H1 (cell line): ENCODE measurements at regions not wholly inside any gene's neighbourhood (a gene's known extent, or its start where the extent isn't known, plus 50 kb on each side); places are given as distances from the start of the nearest gene placed in this dataset.

Experiments
- CBX8 ChIP-seq: fragments of 300-800, 300-1000 bp; sonication (generic); IDR thresholded peaks from 2 replicates; pipeline ENCODE4 v1.7.1; 2016; ENCODE audit warnings: low read depth, low read length, borderline replicate concordance
- CREB1 ChIP-seq: IDR thresholded peaks from 2 replicates; pipeline ENCODE4 v1.6.1; 2012; ENCODE audit warnings: inconsistent platforms
- HDAC6 ChIP-seq: IDR thresholded peaks from one replicate; pipeline ENCODE4 v1.7.1; 2012; ENCODE audit warnings: low read depth, mild to moderate bottlenecking, inconsistent platforms, low read length, moderate library complexity
- TF ChIP-seq, protein P1 (sequence below): fragments of 300-600 bp; sonication (generic); IDR thresholded peaks from 2 replicates; pipeline ENCODE4 v1.7.1; 2012; ENCODE audit warnings: low read length, moderate library complexity, mild to moderate bottlenecking, inconsistent platforms; ENCODE audit not compliant: insufficient replicate concordance
- TF ChIP-seq, protein P2 (sequence below), 3 experiments: IDR thresholded peaks; 1 replicate in 2 of 3; 2 replicates in 1 of 3; pipeline versions ENCODE4 v1.5.1 to v1.6.1; 2011; ENCODE audit warnings: low read length in 3 of 3, mild to moderate bottlenecking in 3 of 3, inconsistent platforms in 2 of 3, low read depth in 1 of 3, moderate library complexity in 1 of 3; ENCODE audit not compliant: insufficient read depth in 1 of 3; ENCODE audit errors: control extremely low read depth in 1 of 3

DNA sequence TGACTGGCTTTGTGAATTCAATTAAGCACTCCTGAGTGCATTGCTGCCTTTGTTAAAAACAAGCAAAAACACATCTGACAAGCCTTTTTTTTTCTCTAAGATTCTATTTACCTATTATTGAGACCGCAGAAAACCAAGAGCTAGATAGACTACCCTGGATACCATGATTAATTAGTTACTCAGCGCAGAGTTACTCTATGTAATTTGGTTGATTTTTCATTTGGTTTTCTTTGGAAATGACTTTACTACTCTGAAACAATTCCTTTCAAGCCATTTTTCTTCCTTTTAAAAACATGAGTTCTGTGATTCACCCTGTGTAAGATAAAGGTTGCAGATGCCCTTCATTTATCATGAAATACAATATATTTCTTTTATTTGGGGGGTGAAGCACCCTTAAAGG lies 421.6 kb upstream of the PIK3R1 start (continued):
- TF ChIP-seq, protein P1, sequence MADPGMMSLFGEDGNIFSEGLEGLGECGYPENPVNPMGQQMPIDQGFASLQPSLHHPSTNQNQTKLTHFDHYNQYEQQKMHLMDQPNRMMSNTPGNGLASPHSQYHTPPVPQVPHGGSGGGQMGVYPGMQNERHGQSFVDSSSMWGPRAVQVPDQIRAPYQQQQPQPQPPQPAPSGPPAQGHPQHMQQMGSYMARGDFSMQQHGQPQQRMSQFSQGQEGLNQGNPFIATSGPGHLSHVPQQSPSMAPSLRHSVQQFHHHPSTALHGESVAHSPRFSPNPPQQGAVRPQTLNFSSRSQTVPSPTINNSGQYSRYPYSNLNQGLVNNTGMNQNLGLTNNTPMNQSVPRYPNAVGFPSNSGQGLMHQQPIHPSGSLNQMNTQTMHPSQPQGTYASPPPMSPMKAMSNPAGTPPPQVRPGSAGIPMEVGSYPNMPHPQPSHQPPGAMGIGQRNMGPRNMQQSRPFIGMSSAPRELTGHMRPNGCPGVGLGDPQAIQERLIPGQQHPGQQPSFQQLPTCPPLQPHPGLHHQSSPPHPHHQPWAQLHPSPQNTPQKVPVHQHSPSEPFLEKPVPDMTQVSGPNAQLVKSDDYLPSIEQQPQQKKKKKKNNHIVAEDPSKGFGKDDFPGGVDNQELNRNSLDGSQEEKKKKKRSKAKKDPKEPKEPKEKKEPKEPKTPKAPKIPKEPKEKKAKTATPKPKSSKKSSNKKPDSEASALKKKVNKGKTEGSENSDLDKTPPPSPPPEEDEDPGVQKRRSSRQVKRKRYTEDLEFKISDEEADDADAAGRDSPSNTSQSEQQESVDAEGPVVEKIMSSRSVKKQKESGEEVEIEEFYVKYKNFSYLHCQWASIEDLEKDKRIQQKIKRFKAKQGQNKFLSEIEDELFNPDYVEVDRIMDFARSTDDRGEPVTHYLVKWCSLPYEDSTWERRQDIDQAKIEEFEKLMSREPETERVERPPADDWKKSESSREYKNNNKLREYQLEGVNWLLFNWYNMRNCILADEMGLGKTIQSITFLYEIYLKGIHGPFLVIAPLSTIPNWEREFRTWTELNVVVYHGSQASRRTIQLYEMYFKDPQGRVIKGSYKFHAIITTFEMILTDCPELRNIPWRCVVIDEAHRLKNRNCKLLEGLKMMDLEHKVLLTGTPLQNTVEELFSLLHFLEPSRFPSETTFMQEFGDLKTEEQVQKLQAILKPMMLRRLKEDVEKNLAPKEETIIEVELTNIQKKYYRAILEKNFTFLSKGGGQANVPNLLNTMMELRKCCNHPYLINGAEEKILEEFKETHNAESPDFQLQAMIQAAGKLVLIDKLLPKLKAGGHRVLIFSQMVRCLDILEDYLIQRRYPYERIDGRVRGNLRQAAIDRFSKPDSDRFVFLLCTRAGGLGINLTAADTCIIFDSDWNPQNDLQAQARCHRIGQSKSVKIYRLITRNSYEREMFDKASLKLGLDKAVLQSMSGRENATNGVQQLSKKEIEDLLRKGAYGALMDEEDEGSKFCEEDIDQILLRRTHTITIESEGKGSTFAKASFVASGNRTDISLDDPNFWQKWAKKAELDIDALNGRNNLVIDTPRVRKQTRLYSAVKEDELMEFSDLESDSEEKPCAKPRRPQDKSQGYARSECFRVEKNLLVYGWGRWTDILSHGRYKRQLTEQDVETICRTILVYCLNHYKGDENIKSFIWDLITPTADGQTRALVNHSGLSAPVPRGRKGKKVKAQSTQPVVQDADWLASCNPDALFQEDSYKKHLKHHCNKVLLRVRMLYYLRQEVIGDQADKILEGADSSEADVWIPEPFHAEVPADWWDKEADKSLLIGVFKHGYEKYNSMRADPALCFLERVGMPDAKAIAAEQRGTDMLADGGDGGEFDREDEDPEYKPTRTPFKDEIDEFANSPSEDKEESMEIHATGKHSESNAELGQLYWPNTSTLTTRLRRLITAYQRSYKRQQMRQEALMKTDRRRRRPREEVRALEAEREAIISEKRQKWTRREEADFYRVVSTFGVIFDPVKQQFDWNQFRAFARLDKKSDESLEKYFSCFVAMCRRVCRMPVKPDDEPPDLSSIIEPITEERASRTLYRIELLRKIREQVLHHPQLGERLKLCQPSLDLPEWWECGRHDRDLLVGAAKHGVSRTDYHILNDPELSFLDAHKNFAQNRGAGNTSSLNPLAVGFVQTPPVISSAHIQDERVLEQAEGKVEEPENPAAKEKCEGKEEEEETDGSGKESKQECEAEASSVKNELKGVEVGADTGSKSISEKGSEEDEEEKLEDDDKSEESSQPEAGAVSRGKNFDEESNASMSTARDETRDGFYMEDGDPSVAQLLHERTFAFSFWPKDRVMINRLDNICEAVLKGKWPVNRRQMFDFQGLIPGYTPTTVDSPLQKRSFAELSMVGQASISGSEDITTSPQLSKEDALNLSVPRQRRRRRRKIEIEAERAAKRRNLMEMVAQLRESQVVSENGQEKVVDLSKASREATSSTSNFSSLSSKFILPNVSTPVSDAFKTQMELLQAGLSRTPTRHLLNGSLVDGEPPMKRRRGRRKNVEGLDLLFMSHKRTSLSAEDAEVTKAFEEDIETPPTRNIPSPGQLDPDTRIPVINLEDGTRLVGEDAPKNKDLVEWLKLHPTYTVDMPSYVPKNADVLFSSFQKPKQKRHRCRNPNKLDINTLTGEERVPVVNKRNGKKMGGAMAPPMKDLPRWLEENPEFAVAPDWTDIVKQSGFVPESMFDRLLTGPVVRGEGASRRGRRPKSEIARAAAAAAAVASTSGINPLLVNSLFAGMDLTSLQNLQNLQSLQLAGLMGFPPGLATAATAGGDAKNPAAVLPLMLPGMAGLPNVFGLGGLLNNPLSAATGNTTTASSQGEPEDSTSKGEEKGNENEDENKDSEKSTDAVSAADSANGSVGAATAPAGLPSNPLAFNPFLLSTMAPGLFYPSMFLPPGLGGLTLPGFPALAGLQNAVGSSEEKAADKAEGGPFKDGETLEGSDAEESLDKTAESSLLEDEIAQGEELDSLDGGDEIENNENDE = no peak
- TF ChIP-seq CBX8 (no peak), CREB1 (no peak), HDAC6 (no peak)
- TF ChIP-seq, protein P2, sequence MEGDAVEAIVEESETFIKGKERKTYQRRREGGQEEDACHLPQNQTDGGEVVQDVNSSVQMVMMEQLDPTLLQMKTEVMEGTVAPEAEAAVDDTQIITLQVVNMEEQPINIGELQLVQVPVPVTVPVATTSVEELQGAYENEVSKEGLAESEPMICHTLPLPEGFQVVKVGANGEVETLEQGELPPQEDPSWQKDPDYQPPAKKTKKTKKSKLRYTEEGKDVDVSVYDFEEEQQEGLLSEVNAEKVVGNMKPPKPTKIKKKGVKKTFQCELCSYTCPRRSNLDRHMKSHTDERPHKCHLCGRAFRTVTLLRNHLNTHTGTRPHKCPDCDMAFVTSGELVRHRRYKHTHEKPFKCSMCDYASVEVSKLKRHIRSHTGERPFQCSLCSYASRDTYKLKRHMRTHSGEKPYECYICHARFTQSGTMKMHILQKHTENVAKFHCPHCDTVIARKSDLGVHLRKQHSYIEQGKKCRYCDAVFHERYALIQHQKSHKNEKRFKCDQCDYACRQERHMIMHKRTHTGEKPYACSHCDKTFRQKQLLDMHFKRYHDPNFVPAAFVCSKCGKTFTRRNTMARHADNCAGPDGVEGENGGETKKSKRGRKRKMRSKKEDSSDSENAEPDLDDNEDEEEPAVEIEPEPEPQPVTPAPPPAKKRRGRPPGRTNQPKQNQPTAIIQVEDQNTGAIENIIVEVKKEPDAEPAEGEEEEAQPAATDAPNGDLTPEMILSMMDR (IDR thresholded peaks at IDR 0.05; ENCODE audit: control extremely low read depth in 1 of 3, insufficient read depth in 1 of 3, low read depth in 1 of 3, low read length in 3 of 3) = no peak
